ENCODE measurements at regions not wholly inside any gene's neighbourhood (a gene's known extent, or its start where the extent isn't known, plus 50 kb on each side); places are given as distances from the start of the nearest gene placed in this dataset.

DNA sequence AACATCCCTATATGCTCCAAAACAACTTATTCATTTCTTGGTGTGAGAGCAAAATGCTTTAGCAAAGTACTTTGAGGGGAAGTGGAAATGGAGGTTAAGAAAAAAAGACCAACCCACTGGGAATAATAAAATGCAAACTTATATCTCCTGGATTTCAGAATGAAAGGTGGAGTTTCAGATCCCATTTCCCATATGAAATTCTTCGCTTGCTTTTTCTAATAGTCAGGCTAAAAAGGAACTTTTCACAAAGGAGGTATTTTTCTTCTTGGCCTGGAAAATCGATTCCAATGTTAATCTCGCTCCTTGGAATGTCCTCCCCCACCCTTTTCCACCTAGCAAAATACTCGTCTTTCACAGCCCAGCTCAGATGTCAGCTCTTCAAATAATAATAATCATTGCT, 360.9 kb downstream of the LPIN1 start:
- H3K36me3 ChIP-seq = no peaks in the 10 kb centered on the region
- DNase-seq (ENCODE audit: low spot score) = no peak
- intact Hi-C loops (cut with DNase I) = no loop called here
- TF ChIP-seq POLR2A (IDR thresholded peaks at IDR 0.05) (no peak), CTCF (IDR thresholded peaks at IDR 0.05) (no peak)
- H3K4me3 ChIP-seq = no peak overlapping the region
- 82% methylated on average over 4 of the region's 4 CpGs for WGBS
- no peaks in the 10 kb centered on the region for H3K27me3 ChIP-seq (replicated peaks; ENCODE audit: insufficient read depth)
- no peak overlapping the region for H3K27ac ChIP-seq
- no peaks in the 10 kb centered on the region for H3K4me1 ChIP-seq (replicated peaks)
- H3K9me3 ChIP-seq = no peaks in the 10 kb centered on the region

GRCh38 chr2:12107939-12108338, 361.5 kb downstream of the LPIN1 start:
- intact Hi-C loops (cut with DNase I) = no loop called here
- no peaks in the 10 kb centered on the region for H3K27me3 ChIP-seq (replicated peaks; ENCODE audit: insufficient read depth)
- peak; percentile 30 for DNase-seq (ENCODE audit: low spot score)
- H3K9me3 ChIP-seq = no peaks in the 10 kb centered on the region
- no peak overlapping the region for H3K27ac ChIP-seq
- 52% methylated on average over 5 of the region's 5 CpGs for WGBS
- no peak overlapping the region for H3K4me3 ChIP-seq
- TF ChIP-seq CTCF (IDR thresholded peaks at IDR 0.05) (no peak), POLR2AphosphoS5 (IDR thresholded peaks at IDR 0.05) (no peak), POLR2A (IDR thresholded peaks at IDR 0.05) (no peak)
- H3K36me3 ChIP-seq = no peaks in the 10 kb centered on the region
- no peaks in the 10 kb centered on the region for H3K4me1 ChIP-seq (replicated peaks)

DNA sequence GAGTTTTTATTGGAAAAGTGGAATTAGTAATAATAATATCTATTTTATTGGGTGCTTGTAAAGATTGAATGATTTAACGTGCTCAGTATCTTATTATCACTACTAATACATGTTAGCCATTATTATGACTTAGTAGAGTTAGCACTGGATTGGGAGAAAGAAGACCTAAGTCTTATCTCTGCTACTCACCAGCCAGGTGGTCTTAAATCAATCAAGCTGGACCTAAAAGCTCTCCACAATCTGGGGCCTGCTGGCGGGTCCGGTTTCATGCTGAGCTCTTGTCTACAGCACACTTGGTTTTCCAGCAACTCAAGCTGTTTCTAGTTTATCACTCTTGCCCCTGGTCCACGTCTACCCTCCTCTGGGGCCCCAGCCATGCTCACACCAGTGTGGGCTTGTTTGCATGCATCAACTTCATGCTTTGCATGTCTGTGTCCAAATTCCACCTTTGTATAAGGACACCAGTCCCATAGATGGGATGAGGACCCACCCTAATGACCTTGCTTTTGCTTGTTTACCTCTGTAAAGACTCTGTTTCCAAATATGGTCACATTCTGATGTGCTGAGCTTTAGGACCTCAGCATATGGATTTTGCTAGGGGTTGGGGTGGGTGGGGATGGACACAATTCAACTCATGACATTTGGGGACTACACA, 363.1 kb downstream of the LPIN1 start:
- no peaks in the 10 kb centered on the region for H3K4me1 ChIP-seq (replicated peaks)
- H3K36me3 ChIP-seq = no peaks in the 10 kb centered on the region
- no peak for DNase-seq (ENCODE audit: low spot score)
- no peaks in the 10 kb centered on the region for H3K9me3 ChIP-seq
- no peak overlapping the region for H3K4me3 ChIP-seq
- H3K27me3 ChIP-seq (replicated peaks; ENCODE audit: insufficient read depth) = no peaks in the 10 kb centered on the region
- intact Hi-C loops (cut with DNase I) = no loop called here
- TF ChIP-seq POLR2AphosphoS5 (IDR thresholded peaks at IDR 0.05) (no peak), POLR2A (IDR thresholded peaks at IDR 0.05) (no peak), CTCF (IDR thresholded peaks at IDR 0.05) (no peak)
- WGBS = 44% methylated on average over 4 of the region's 4 CpGs
- H3K27ac ChIP-seq = no peak overlapping the region

- H3K9me3 ChIP-seq = no peaks in the 10 kb centered on the region
- intact Hi-C loops (cut with DNase I) = no loop called here
- 24% methylated on average over 4 of the region's 4 CpGs for WGBS
- H3K27me3 ChIP-seq (replicated peaks; ENCODE audit: insufficient read depth) = no peaks in the 10 kb centered on the region
- H3K36me3 ChIP-seq = no peaks in the 10 kb centered on the region
- no peak for DNase-seq (ENCODE audit: low spot score)
- no peak overlapping the region for H3K27ac ChIP-seq
- no peaks in the 10 kb centered on the region for H3K4me1 ChIP-seq (replicated peaks)
- H3K4me3 ChIP-seq = no peak overlapping the region
- TF ChIP-seq POLR2A (IDR thresholded peaks at IDR 0.05) (no peak), POLR2AphosphoS5 (IDR thresholded peaks at IDR 0.05) (no peak), CTCF (IDR thresholded peaks at IDR 0.05) (no peak)
These were observed 363.6 kb downstream of the LPIN1 start for GRCh38 chr2:12110074-12110473.

- H3K4me1 ChIP-seq (replicated peaks) = no peaks in the 10 kb centered on the region
- H3K9me3 ChIP-seq = no peaks in the 10 kb centered on the region
- H3K36me3 ChIP-seq = no peaks in the 10 kb centered on the region
- no peak overlapping the region for H3K27ac ChIP-seq
- WGBS = 91% methylated on average over 5 of the region's 5 CpGs
- no peak for DNase-seq (ENCODE audit: low spot score)
- no peaks in the 10 kb centered on the region for H3K27me3 ChIP-seq (replicated peaks; ENCODE audit: insufficient read depth)
- intact Hi-C loops (cut with DNase I) = no loop called here
- TF ChIP-seq POLR2A (IDR thresholded peaks at IDR 0.05) (no peak), CTCF (IDR thresholded peaks at IDR 0.05) (no peak), POLR2AphosphoS5 (IDR thresholded peaks at IDR 0.05) (no peak)
- H3K4me3 ChIP-seq = no peak overlapping the region
These were observed 364.0 kb downstream of the LPIN1 start for GRCh38 chr2:12110481-12110880.
